LNCAP (cell line): ENCODE measurements at regions not wholly inside any gene's neighbourhood (a gene's known extent, or its start where the extent isn't known, plus 50 kb on each side); places are given as distances from the start of the nearest gene placed in this dataset.
A peak's percentile ranks its signal among the peaks of the same experiment; 100 is the strongest.

Experiments used
- TF ChIP-seq, protein P1 (sequence below): fragments of 450-650 bp; IDR thresholded peaks from 2 replicates; pipeline ENCODE4 v1.5.1; 2017; ENCODE audit warnings: mild to moderate bottlenecking

DNA sequence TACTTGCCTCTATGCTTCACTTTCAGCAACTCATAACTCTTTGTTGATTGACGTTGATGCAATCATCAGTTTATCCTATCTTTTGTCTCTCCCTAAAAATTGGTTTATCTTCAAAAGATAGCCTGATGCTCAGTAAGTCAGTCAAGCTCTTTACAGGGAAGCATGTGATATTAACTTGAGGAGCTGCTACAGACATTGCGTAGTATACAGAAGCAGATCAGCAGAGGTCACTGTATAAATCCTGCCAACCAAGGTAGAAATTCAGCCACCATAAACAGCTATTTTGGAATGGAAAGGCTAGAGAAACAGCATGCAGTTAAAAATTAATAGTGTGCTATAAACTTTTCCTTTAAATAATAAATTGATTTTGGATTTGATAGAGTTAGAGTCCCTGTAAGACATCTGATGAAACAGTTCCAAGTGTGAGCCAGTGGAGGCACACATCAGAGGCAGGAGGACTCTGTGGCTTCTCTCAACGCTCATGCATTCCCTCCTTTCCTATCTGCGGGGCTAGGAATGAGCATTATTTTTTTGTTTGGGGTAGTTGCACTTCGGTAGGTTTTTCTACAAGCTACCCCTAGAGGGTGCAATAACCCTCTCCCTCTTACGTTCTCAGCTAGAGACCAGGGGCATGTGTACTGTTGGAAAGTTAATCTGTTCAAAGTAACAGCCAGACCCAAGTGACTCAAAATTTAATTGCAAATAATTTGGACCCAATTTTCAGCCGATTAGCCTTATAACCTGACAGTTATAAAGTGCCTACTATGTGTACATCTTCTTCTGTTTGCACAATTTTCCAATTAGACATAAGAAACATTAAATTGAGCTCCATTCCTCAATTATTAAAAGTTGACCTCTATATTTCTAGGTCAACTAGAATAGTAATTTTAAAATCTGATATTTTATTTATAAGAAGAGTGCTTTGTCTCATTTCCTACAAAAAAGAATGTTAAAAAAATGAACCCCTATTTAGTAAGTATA lies 647.7 kb upstream of the SOX9 start:
- TF ChIP-seq, protein P1, sequence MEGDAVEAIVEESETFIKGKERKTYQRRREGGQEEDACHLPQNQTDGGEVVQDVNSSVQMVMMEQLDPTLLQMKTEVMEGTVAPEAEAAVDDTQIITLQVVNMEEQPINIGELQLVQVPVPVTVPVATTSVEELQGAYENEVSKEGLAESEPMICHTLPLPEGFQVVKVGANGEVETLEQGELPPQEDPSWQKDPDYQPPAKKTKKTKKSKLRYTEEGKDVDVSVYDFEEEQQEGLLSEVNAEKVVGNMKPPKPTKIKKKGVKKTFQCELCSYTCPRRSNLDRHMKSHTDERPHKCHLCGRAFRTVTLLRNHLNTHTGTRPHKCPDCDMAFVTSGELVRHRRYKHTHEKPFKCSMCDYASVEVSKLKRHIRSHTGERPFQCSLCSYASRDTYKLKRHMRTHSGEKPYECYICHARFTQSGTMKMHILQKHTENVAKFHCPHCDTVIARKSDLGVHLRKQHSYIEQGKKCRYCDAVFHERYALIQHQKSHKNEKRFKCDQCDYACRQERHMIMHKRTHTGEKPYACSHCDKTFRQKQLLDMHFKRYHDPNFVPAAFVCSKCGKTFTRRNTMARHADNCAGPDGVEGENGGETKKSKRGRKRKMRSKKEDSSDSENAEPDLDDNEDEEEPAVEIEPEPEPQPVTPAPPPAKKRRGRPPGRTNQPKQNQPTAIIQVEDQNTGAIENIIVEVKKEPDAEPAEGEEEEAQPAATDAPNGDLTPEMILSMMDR = peak; percentile 69

DNA sequence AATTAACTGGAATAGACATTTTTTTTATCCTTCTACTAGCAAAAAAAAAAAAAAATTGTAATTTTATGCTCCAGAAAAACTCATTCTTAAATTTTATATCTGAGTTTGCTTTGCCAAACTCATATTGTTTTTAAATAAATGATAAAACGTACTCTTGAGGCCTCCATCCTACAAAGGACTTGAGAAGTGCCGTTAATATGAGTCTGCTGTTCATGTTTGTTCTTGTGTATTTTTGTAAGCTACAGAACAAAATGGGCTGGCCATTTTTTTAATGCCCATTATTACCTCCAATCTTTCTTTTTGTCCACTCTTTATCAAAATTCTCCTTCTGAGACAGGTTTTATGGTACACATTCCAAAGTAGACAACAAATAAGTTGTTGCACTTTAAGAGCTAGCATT lies 643.5 kb upstream of the SOX9 start:
- TF ChIP-seq, protein P1 = no peak

GRCh38 chr17:71480099-71480498 lies 640.7 kb upstream of the SOX9 start:
- TF ChIP-seq, protein P1 = no peak

- TF ChIP-seq, protein P1 = no peak
Observed at GRCh38 chr17:71482625-71483024, 638.2 kb upstream of the SOX9 start.

DNA sequence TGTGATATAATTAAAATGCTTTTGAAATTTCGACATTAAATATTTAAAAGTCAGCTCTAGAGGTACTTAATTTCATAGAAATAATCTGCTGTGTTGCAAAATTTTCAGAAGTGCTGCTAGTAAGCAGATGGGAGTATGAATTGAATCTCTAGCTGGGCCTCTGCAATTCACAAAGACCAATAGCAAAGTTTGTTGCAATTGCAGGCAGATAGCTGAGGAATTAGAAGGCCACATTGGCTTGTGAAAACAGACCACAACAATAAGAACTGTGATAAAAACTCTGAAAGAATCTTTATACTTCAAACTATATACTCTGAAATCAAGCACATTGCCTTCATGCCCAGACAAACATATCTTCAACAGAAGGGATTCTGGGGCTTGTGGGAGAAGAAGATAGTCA lies 636.3 kb upstream of the SOX9 start:
- TF ChIP-seq, protein P1 = no peak

GRCh38 chr17:71485426-71485825 lies 635.4 kb upstream of the SOX9 start:
- TF ChIP-seq, protein P1 = no peak

DNA sequence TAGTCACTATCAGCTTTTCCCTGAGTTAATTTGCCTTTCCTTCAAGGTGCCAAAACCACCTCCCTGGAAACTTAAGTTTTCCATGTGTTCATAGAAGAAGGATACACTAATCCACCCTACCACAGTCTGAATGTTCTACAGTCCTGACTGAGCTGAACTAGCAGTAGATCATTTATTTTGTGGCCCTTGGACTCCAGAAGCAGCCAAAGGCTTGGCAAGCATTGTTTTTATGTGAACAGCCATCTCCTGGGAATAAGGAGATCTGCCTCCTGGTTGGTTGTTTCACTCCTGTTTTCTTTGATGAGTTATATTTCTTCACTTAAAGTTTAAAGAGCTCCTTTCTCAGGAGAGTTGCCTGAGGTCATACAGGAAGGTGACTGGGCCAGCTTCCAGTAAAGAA lies 634.6 kb upstream of the SOX9 start:
- TF ChIP-seq, protein P1 = no peak
